Mucosa of stomach (tissue), 1 donor: ENCODE measurements at regions not wholly inside any gene's neighbourhood (a gene's known extent, or its start where the extent isn't known, plus 50 kb on each side); places are given as distances from the start of the nearest gene placed in this dataset.

Source experiments
- H3K27me3 ChIP-seq: one replicate; pipeline ENCODE4 v1.7.0; 2013; ENCODE audit warnings: mild to moderate bottlenecking, low read length; ENCODE audit not compliant: control insufficient read depth, insufficient read depth
- H3K36me3 ChIP-seq: one replicate; pipeline ENCODE4 v1.7.0; 2013; ENCODE audit warnings: low read length; ENCODE audit not compliant: control insufficient read depth, insufficient read depth
- H3K4me1 ChIP-seq: one replicate; pipeline ENCODE4 v1.7.0; 2013; ENCODE audit warnings: mild to moderate bottlenecking, low read length; ENCODE audit not compliant: control insufficient read depth, insufficient read depth
- H3K4me3 ChIP-seq: one replicate; pipeline ENCODE4 v1.7.0; 2013; ENCODE audit warnings: low read length
- H3K9ac ChIP-seq: one replicate; pipeline ENCODE4 v1.7.0; 2013; ENCODE audit warnings: mild to moderate bottlenecking, low read length, moderate library complexity
- H3K9me3 ChIP-seq: one replicate; pipeline ENCODE4 v1.7.0; 2013; ENCODE audit warnings: mild to moderate bottlenecking, low read length, moderate library complexity; ENCODE audit not compliant: control insufficient read depth
- donor health status: Pancreatic carcinoma.

DNA sequence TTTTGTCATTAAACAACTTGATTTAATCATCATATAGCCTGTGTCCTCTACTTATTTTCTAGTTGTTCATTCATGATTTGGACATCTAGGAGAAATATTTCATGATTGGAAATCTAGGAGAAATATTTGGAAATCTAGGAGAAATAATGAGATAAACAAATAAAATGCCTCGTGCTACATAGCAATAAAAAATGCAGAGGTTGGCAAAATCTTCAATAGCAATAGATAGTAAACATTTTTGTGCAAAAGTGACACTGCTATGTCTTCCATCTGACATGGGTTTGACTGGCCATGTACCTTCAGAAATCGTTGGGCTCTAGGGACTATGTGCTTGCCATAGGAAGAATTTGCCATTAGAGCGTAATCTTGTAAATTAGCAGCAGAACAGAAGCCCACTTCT is 1304.5 kb upstream of the ZEB2 start:
- Histone ChIP-seq H3K36me3 (no peaks in the 10 kb centered on the region), H3K27me3 (no peaks in the 10 kb centered on the region), H3K4me1 (no peaks in the 10 kb centered on the region), H3K4me3 (no peak overlapping the region), H3K9me3 (no peaks in the 10 kb centered on the region), H3K9ac (no peak overlapping the region)

DNA sequence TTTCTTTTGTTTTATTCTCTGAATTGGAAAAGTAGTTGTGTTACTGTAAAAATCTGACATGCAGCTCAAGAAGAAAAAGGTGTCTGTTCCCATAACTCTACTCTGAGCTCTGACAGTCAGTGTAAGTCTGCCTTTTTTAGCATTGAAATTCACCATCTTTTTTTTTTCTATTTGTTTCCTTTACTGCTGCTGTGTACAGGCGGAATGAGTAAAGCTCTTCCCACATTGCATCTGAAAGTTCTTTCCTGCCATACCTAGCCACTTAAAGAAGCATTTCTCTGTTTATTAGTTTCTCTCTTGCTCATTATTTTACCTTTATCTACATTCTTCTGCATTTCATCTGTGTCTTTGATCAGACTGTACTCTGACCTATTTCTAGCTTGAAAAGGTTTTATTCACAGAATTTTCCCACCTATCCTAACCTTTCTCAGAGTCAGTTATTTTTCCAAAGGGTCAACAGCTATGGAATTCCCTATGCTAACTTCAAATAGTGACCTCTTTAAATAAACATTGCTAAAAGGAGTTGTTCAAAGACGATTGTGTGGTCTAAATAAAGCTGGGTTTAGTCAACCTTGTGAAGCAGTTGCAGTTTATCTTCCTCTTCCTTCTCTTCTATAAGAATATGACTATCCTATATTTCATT is 1303.1 kb upstream of the ZEB2 start:
- H3K4me1 ChIP-seq = no peaks in the 10 kb centered on the region
- no peak overlapping the region for H3K9ac ChIP-seq
- H3K36me3 ChIP-seq = no peaks in the 10 kb centered on the region
- H3K9me3 ChIP-seq = no peaks in the 10 kb centered on the region
- no peak overlapping the region for H3K4me3 ChIP-seq
- H3K27me3 ChIP-seq = no peaks in the 10 kb centered on the region

DNA sequence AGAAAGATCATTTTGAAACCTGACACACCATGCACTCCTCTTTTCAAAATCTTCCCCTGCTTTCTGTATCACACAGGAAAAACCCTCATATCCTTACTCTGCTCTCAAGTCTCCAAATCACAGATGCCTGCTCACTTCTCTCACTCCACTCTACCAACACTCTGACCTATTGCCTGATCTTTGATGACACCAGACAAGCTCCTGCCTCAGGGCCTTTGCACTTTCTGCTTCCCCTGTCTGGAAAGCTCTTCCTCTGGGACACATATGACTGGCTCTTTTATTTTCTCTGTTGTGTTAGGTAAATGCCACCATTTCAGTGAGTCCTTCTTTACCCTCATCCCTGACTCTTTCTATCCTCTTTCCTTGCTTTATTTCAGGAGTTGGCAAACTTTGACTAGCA is 1300.7 kb upstream of the ZEB2 start:
- Histone ChIP-seq H3K9me3 (no peaks in the 10 kb centered on the region), H3K36me3 (no peaks in the 10 kb centered on the region), H3K9ac (no peak overlapping the region), H3K27me3 (no peaks in the 10 kb centered on the region), H3K4me1 (no peaks in the 10 kb centered on the region), H3K4me3 (no peak overlapping the region)

DNA sequence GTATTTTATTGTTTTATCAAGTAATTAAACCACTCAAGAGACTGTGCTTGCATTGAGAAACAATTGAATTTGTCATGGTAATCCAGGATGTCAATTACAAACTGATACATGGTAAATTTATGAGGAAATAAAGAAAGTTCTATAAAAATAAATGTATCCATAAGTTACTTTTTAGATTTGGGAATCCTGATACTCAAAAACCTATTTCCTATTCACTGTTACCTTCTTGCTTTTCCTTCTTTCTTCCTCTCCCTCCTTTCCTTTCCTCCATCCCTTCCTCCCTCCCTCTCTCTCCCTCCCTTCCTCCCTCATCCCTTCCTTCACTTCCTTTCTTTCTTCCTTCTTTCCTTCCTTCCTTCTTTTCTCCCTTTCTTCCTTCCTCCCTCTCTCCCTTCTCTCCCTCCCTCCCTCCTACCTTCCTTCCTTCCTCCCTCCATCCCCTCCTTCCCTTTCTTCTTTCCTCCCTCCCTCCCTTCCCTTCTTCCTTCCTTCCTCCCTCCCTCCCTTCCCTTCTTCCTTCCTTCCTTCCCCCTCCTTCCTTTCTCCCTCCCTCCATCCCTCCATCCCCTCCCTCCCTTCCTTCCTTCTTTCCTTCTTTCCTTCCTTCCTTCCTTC is 1299.1 kb upstream of the ZEB2 start:
- no peaks in the 10 kb centered on the region for H3K36me3 ChIP-seq
- H3K4me3 ChIP-seq = no peak overlapping the region
- H3K4me1 ChIP-seq = no peaks in the 10 kb centered on the region
- H3K9ac ChIP-seq = no peak overlapping the region
- no peaks in the 10 kb centered on the region for H3K27me3 ChIP-seq
- H3K9me3 ChIP-seq = no peaks in the 10 kb centered on the region

DNA sequence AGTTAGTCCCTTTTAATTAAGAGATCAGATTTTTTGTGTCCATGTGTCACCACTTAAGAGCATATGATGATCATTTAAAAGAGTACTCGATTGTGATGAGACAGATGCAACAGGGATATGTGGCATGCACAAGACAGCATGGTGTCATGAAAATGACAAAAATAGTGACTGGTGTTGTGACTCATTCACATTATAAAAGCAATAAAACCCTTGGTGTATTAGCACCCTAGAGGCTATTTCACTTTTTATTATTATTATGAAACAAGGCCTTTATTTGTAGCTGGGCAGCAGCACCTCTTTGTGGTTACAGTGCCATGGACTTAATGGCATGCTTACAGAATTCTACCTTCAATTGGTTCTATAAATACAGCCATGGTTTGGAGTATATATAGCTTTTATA is 1296.0 kb upstream of the ZEB2 start:
- Histone ChIP-seq H3K4me3 (no peak overlapping the region), H3K9ac (no peak overlapping the region), H3K27me3 (no peaks in the 10 kb centered on the region), H3K4me1 (no peaks in the 10 kb centered on the region), H3K36me3 (no peaks in the 10 kb centered on the region), H3K9me3 (no peaks in the 10 kb centered on the region)

DNA sequence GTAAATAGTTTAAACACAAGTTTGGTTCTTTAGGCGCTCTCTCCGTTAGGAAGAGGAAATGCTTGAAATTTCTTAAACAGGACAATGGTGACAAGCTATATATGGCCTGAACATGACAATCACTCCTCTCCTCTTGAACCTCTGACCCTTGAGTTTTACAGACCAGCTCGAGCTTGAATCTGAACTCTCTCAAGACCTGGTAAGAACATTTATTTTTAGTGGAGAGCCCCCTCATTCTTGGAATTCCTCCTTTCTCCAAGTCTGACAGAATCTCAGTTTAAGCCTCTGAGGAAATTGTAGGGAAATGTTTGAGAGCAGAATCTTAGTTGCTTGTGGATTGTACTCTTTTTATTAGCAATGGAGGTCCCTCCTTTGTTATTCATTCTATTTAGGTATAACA is 1293.6 kb upstream of the ZEB2 start:
- Histone ChIP-seq H3K9ac (no peak overlapping the region), H3K4me3 (no peak overlapping the region), H3K27me3 (no peaks in the 10 kb centered on the region), H3K9me3 (no peaks in the 10 kb centered on the region), H3K36me3 (no peaks in the 10 kb centered on the region), H3K4me1 (no peaks in the 10 kb centered on the region)

DNA sequence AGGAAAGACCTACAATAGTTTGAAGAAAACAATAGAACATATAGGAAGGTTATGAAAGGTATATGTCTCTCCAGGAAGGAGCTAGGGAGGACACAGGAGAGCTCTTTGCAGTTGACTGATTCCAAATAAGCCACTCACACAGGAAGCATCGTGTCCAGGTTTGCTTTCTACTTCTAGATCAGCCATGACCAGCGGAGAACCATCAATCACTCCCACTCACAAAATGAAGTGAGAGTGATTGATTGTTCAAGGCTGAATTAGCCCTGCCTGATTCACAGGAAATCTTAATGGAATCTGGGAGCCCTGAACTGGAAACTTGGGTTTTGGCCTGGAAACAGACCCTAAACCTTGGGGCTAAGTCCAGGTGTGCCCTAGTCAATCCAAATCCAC is 1292.2 kb upstream of the ZEB2 start:
- Histone ChIP-seq H3K27me3 (no peaks in the 10 kb centered on the region), H3K9me3 (no peaks in the 10 kb centered on the region), H3K4me1 (no peaks in the 10 kb centered on the region), H3K9ac (no peak overlapping the region), H3K4me3 (no peak overlapping the region), H3K36me3 (no peaks in the 10 kb centered on the region)

DNA sequence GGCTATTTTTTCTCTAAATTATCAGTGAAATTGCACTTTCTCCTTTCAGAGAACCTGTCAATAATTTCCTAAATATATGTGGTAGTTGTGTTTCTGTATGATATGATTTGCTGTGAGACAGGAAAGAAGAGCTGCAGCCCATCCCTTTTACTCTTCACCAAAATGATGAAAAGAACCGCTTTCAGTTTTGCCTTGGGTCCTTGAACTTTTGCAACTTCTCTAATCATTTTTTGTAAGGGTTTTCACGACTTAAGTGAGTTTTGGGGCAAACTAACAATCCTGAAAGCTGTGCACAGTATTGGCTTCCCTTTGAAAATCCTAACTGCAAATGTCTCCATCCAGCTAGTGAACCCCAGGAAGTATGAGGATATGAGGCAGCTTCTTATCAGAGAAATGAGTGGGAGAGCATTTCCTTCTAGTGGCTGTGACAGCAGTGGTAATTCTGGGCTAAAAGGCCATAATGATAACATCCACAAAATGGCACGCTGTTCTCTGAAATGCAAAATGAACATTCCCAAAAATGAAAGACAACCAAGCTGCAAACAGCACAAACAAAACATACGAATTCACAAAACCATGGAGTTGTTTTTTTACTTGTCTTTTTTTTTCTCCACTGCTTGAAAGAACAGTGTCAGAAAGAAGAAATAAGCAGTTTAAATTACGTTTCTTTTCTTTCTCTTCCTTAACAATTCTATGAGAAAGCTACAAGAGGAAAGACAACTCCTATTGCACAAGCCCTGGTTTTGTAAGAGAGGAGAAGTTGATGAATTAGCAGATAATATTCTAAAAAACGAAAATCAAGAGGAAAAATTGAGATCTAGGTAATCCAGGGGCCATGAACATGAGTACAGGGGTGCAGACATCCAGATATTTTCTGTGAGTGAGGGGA is 1291.6 kb upstream of the ZEB2 start:
- no peaks in the 10 kb centered on the region for H3K9me3 ChIP-seq
- H3K36me3 ChIP-seq = no peaks in the 10 kb centered on the region
- H3K4me3 ChIP-seq = no peak overlapping the region
- H3K27me3 ChIP-seq = no peaks in the 10 kb centered on the region
- no peaks in the 10 kb centered on the region for H3K4me1 ChIP-seq
- H3K9ac ChIP-seq = no peak overlapping the region

DNA sequence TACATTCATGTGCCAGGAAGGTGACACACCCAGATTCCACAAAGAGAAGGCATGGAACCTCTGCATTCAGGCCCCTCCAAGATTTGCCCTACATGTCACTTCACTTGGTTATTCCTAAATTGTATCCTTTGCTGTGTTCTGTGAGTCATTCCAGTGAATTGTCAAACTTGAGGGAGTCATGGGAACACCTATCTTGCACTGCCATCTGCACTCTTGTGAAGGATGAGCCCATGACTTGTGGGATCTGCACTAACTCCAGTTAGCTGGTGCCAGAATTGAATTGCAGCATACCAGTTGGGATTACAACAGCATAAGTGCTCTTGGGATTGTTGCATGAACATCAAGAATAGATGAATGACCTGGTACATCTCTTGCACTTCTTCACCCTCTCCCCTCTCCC is 1288.0 kb upstream of the ZEB2 start:
- H3K4me1 ChIP-seq = no peaks in the 10 kb centered on the region
- H3K9me3 ChIP-seq = no peaks in the 10 kb centered on the region
- no peaks in the 10 kb centered on the region for H3K27me3 ChIP-seq
- no peaks in the 10 kb centered on the region for H3K36me3 ChIP-seq
- H3K9ac ChIP-seq = no peak overlapping the region
- H3K4me3 ChIP-seq = no peak overlapping the region

DNA sequence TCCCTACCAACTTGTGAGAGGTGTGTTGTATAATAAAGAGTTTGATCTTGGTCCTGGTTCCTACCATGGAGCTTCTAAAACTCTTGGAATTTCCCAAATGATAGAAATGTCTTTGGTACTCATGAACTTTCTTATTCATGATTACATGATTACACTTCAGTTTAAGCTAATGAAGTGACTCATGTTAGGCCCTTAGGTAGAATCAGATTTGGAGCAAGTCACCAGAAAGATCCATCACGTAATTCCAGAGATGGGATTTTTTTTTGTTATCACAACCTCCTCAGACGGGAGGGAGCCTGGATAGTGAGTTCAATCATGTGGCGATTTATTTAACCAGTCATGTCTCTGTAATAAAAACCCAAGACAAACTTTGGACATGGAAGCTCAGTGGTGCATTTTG is 1287.6 kb upstream of the ZEB2 start:
- no peaks in the 10 kb centered on the region for H3K27me3 ChIP-seq
- no peak overlapping the region for H3K9ac ChIP-seq
- no peaks in the 10 kb centered on the region for H3K4me1 ChIP-seq
- H3K36me3 ChIP-seq = no peaks in the 10 kb centered on the region
- no peak overlapping the region for H3K4me3 ChIP-seq
- H3K9me3 ChIP-seq = no peaks in the 10 kb centered on the region

DNA sequence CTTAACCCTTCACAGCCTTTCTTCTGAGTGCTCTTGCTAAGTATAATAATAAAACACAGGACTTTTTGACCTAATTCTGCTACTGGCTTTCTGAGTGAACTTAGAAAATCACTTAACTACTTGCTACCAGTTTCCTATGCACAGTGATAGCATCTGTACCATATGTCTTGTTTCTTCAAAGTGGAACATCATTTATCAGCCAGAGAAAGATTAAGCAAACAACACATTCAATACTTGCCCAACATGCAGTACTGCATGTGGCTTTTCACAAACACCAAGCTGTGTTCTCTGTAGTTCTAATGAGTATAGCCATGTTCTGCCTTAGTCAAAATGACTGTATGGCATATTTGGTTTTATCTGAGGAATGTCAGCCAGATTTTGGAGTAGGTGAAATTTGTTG is 1286.6 kb upstream of the ZEB2 start:
- no peak overlapping the region for H3K4me3 ChIP-seq
- no peaks in the 10 kb centered on the region for H3K4me1 ChIP-seq
- H3K9ac ChIP-seq = no peak overlapping the region
- H3K9me3 ChIP-seq = no peaks in the 10 kb centered on the region
- H3K27me3 ChIP-seq = no peaks in the 10 kb centered on the region
- no peaks in the 10 kb centered on the region for H3K36me3 ChIP-seq

DNA sequence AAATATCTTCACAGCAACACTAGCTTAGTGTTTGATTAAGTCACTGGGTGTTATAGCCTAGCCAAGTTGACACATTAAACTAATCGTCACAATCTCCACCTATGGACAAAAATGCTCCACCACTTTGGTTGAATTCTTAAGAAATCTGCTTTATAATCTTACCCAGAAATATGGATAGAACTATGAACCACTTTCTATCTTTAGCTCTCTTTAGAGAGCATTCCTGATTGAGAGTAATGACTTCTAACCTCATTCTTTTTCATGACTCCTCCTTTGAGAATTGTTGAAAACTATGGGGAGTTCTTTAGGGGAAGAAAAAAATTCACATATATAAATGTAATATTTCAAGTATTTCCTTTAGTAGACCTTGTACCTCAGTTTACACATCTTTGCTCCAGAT is 1282.2 kb upstream of the ZEB2 start:
- no peaks in the 10 kb centered on the region for H3K36me3 ChIP-seq
- H3K27me3 ChIP-seq = no peaks in the 10 kb centered on the region
- H3K9ac ChIP-seq = no peak overlapping the region

More for the DNA sequence above, 1282.2 kb upstream of the ZEB2 start:
- no peak overlapping the region for H3K4me3 ChIP-seq
- peaks cover 12% of the 10 kb centered on the region for H3K4me1 ChIP-seq
- no peaks in the 10 kb centered on the region for H3K9me3 ChIP-seq
